Duodenal mucosa (tissue), 2 donors: ENCODE measurements at regions not wholly inside any gene's neighbourhood (a gene's known extent, or its start where the extent isn't known, plus 50 kb on each side); places are given as distances from the start of the nearest gene placed in this dataset.

Experiments used
- H3K27ac ChIP-seq: one replicate; pipeline ENCODE4 v1.7.0; 2013; ENCODE audit warnings: low read depth, low read length
- H3K27me3 ChIP-seq, 2 donors: one replicate each; pipeline ENCODE4 v1.7.0; 2013; ENCODE audit warnings: low read length in 2 of 2, control low read depth in 1 of 2; ENCODE audit not compliant: insufficient read depth in 2 of 2, control insufficient read depth in 1 of 2
- H3K36me3 ChIP-seq, 2 donors: one replicate each; pipeline ENCODE4 v1.7.0; 2013; ENCODE audit warnings: low read length in 2 of 2, control low read depth in 1 of 2; ENCODE audit not compliant: insufficient read depth in 2 of 2, control insufficient read depth in 1 of 2
- H3K4me1 ChIP-seq, 2 donors: one replicate each; pipeline ENCODE4 v1.7.0; 2013; ENCODE audit warnings: low read length in 2 of 2, control low read depth in 1 of 2; ENCODE audit not compliant: insufficient read depth in 2 of 2, control insufficient read depth in 1 of 2
- H3K4me3 ChIP-seq, 2 donors: one replicate each; pipeline ENCODE4 v1.7.0; 2013; ENCODE audit warnings: low read length in 2 of 2, low read depth in 1 of 2
- H3K9ac ChIP-seq, 2 donors: one replicate each; pipeline ENCODE4 v1.7.0; 2013; ENCODE audit warnings: low read length in 2 of 2, low read depth in 1 of 2
- H3K9me3 ChIP-seq, 2 donors: one replicate each; pipeline ENCODE4 v1.7.0; 2013; ENCODE audit warnings: low read length in 2 of 2, control low read depth in 1 of 2; ENCODE audit not compliant: control insufficient read depth in 1 of 2

- H3K4me1 ChIP-seq: no peaks in the 10 kb centered on the region
- H3K9ac ChIP-seq: no peak overlapping the region
- no peaks in the 10 kb centered on the region for H3K9me3 ChIP-seq
- no peak overlapping the region for H3K27ac ChIP-seq
- no peak overlapping the region for H3K4me3 ChIP-seq
- no peaks in the 10 kb centered on the region for H3K36me3 ChIP-seq
- H3K27me3 ChIP-seq: no peaks in the 10 kb centered on the region
Observed at GRCh38 chr17:70552982-70553334, 383.6 kb downstream of the KCNJ2 start.

- Histone ChIP-seq H3K36me3 (no peaks in the 10 kb centered on the region), H3K27me3 (no peaks in the 10 kb centered on the region), H3K4me1 (no peaks in the 10 kb centered on the region), H3K4me3 (no peak overlapping the region), H3K27ac (no peak overlapping the region), H3K9me3 (no peaks in the 10 kb centered on the region), H3K9ac (no peak overlapping the region)
Observed at GRCh38 chr17:70555723-70556122, 386.4 kb downstream of the KCNJ2 start.

GRCh38 chr17:70558821-70559220, 389.5 kb downstream of the KCNJ2 start:
- Histone ChIP-seq H3K9me3 (no peaks in the 10 kb centered on the region), H3K4me3 (no peak overlapping the region), H3K27me3 (no peaks in the 10 kb centered on the region), H3K36me3 (no peaks in the 10 kb centered on the region), H3K9ac (no peak overlapping the region), H3K4me1 (no peaks in the 10 kb centered on the region), H3K27ac (no peak overlapping the region)

- Histone ChIP-seq H3K4me1 (no peaks in the 10 kb centered on the region), H3K9me3 (no peaks in the 10 kb centered on the region), H3K27ac (no peak overlapping the region), H3K36me3 (no peaks in the 10 kb centered on the region), H3K27me3 (no peaks in the 10 kb centered on the region), H3K4me3 (no peak overlapping the region), H3K9ac (no peak overlapping the region)
Observed at GRCh38 chr17:70560471-70560870, 391.1 kb downstream of the KCNJ2 start.

- Histone ChIP-seq H3K27me3 (no peaks in the 10 kb centered on the region), H3K4me1 (no peaks in the 10 kb centered on the region), H3K9me3 (no peaks in the 10 kb centered on the region), H3K9ac (no peak overlapping the region), H3K36me3 (no peaks in the 10 kb centered on the region), H3K4me3 (no peak overlapping the region), H3K27ac (no peak overlapping the region)
Observed at GRCh38 chr17:70562137-70562536, 392.8 kb downstream of the KCNJ2 start.

GRCh38 chr17:70563281-70563820, 394.0 kb downstream of the KCNJ2 start:
- Histone ChIP-seq H3K36me3 (no peaks in the 10 kb centered on the region), H3K4me1 (no peaks in the 10 kb centered on the region), H3K9ac (no peak overlapping the region), H3K27me3 (no peaks in the 10 kb centered on the region), H3K9me3 (no peaks in the 10 kb centered on the region), H3K27ac (no peak overlapping the region), H3K4me3 (no peak overlapping the region)

GRCh38 chr17:70564006-70564620, 394.8 kb downstream of the KCNJ2 start:
- Histone ChIP-seq H3K4me3 (no peak overlapping the region), H3K36me3 (no peaks in the 10 kb centered on the region), H3K27me3 (no peaks in the 10 kb centered on the region), H3K4me1 (no peaks in the 10 kb centered on the region), H3K9ac (no peak overlapping the region), H3K9me3 (no peaks in the 10 kb centered on the region), H3K27ac (no peak overlapping the region)

- Histone ChIP-seq H3K36me3 (no peaks in the 10 kb centered on the region), H3K27me3 (no peaks in the 10 kb centered on the region), H3K4me3 (no peak overlapping the region), H3K9ac (no peak overlapping the region), H3K4me1 (no peaks in the 10 kb centered on the region), H3K9me3 (no peaks in the 10 kb centered on the region), H3K27ac (no peak overlapping the region)
Observed at GRCh38 chr17:70569128-70569527, 399.8 kb downstream of the KCNJ2 start.

- H3K9me3 ChIP-seq: no peaks in the 10 kb centered on the region
- no peaks in the 10 kb centered on the region for H3K4me1 ChIP-seq
- H3K4me3 ChIP-seq: no peak overlapping the region
- no peak overlapping the region for H3K9ac ChIP-seq
- H3K36me3 ChIP-seq: no peaks in the 10 kb centered on the region
- no peaks in the 10 kb centered on the region for H3K27me3 ChIP-seq
- no peak overlapping the region for H3K27ac ChIP-seq
Observed at GRCh38 chr17:70577456-70577855, 408.1 kb downstream of the KCNJ2 start.

GRCh38 chr17:70581459-70581858, 412.1 kb downstream of the KCNJ2 start:
- no peaks in the 10 kb centered on the region for H3K4me1 ChIP-seq
- H3K27ac ChIP-seq: no peak overlapping the region
- H3K9me3 ChIP-seq: peaks cover 0 to 2% of the 10 kb centered on the region in 2 donors
- no peaks in the 10 kb centered on the region for H3K27me3 ChIP-seq
- H3K36me3 ChIP-seq: no peaks in the 10 kb centered on the region
- H3K4me3 ChIP-seq: no peak overlapping the region
- H3K9ac ChIP-seq: no peak overlapping the region

- no peak overlapping the region for H3K27ac ChIP-seq
- peaks cover 0 to 2% of the 10 kb centered on the region in 2 donors for H3K9me3 ChIP-seq
- H3K9ac ChIP-seq: no peak overlapping the region
- H3K36me3 ChIP-seq: no peaks in the 10 kb centered on the region
- H3K4me3 ChIP-seq: no peak overlapping the region
- H3K4me1 ChIP-seq: no peaks in the 10 kb centered on the region
- no peaks in the 10 kb centered on the region for H3K27me3 ChIP-seq
Observed at GRCh38 chr17:70582777-70583176, 413.4 kb downstream of the KCNJ2 start.
